GM12874 (cell line): ENCODE measurements at regions not wholly inside any gene's neighbourhood (a gene's known extent, or its start where the extent isn't known, plus 50 kb on each side); places are given as distances from the start of the nearest gene placed in this dataset.

Experiments used
- TF ChIP-seq, protein P1 (sequence below): IDR thresholded peaks from 2 replicates; pipeline ENCODE4 v1.5.1; 2011; ENCODE audit warnings: low read depth, mild to moderate bottlenecking, control low read depth, low read length, moderate library complexity; ENCODE audit not compliant: insufficient read depth

DNA sequence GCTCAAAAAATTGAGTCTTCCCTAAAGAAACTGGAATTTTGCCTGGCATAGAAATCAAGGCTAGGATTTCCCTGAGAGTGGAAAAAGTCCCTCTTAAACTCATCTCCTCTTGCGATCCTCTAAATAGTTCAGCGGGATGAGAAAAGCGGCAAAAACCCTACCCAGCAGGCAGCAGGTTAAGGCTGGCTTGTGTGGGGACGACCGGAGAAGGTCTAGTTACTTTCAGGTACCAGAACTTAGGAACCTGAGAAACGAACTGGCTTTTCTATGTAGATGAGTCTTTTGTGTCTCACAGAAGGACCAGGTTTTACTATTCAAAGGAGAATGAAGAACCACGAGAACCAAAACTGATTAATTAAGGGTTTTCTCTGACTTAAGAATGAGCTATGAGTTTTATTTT, 523.7 kb upstream of the TGFBR2 start:
- TF ChIP-seq, protein P1, sequence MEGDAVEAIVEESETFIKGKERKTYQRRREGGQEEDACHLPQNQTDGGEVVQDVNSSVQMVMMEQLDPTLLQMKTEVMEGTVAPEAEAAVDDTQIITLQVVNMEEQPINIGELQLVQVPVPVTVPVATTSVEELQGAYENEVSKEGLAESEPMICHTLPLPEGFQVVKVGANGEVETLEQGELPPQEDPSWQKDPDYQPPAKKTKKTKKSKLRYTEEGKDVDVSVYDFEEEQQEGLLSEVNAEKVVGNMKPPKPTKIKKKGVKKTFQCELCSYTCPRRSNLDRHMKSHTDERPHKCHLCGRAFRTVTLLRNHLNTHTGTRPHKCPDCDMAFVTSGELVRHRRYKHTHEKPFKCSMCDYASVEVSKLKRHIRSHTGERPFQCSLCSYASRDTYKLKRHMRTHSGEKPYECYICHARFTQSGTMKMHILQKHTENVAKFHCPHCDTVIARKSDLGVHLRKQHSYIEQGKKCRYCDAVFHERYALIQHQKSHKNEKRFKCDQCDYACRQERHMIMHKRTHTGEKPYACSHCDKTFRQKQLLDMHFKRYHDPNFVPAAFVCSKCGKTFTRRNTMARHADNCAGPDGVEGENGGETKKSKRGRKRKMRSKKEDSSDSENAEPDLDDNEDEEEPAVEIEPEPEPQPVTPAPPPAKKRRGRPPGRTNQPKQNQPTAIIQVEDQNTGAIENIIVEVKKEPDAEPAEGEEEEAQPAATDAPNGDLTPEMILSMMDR = no peak

DNA sequence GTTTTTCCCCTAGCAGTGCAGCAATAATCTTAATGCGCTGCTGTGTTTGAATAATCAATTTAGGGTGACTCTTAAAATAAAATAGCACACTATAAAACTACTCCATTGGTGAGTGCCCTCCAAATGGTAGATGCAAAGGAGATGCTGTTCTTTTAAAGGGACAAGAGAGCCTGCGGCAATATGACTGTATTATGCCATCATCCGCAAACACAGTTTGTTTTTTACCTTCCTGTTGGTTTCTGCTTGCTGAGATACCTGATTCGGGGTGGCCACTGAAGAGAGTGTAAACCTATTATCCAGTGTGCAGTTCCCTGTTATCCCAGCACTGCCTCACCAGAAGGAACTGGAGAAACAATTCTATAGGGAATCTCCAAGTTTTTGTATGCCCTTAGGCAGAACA, 523.1 kb upstream of the TGFBR2 start:
- TF ChIP-seq, protein P1 = no peak

DNA sequence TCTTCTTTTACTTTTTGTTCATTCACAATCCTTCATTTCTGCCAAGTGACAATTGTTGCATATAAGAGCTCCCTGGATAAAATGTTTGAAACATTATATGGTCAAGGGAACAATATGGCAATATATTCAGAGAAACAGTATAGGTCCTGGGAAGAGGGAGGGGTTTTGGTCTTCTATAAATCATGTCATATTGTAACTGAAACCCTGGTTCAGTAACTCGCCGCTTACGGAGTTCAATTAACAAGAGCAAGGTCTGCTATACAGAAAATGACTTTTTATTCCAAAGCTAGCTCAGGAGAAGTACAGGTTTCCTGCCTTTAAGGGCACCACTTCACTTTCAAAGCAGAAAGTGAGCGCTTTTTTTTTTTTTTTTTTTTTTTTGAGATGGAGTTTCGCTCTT, 522.1 kb upstream of the TGFBR2 start:
- TF ChIP-seq, protein P1 = no peak

DNA sequence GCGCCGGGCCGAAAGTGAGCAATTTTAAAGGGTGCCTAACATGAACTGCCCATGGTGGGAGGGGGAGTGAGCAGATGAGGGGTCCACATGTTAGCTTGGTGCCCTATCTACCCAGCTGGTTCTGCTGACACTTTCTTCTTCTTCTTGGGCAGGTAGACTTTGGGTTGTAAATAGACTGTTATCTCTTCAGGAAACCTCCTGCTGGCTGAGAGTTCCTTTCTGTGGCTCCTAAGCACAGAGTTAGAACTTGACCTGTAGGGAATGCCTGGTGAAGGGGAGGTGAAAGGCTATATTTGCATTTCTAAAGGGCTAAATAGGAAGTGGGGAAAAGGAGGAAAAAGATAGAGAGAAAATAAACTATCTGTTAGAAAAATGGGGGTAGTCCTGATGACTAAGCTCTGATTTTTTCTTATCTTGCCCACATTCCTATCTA, 521.4 kb upstream of the TGFBR2 start:
- TF ChIP-seq, protein P1 = no peak

DNA sequence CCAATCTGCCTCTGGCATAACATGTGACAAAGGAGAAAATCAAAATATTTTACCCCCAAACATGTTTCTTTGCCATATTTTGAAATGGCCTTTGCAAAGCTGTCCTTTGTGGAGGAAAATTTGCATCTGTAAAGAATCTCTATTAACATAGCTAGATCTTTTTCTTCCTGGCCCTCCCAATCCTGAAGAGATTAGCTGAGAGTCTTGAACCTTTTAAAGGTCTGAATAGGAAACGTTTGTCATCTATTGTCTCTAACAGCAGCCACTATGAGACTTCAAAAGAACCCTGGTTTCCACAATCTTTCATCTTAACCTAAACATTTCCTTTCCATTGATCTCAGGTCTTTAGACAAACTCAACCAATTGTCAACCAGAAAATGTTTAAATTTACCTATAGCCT, 520.9 kb upstream of the TGFBR2 start:
- TF ChIP-seq, protein P1 = no peak

DNA sequence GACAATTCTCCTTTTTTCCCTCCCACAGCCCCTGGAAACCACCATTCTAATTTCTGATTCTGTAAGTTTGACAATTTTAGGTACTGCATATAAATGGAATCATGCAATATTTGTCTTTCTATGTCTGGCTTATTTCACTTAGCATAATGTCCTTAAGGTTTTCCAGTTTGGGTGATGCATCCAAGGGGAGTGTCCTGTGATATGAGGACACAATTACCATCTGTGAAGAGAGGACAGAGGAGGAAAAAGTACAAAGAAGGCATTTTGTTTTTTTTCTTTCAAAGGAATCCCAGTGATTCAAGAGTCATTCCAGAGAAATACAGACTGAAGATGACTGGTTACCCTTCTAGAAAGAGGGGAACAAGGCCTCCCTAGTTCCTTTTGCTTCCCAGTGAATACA, 514.7 kb upstream of the TGFBR2 start:
- TF ChIP-seq, protein P1 = no peak

DNA sequence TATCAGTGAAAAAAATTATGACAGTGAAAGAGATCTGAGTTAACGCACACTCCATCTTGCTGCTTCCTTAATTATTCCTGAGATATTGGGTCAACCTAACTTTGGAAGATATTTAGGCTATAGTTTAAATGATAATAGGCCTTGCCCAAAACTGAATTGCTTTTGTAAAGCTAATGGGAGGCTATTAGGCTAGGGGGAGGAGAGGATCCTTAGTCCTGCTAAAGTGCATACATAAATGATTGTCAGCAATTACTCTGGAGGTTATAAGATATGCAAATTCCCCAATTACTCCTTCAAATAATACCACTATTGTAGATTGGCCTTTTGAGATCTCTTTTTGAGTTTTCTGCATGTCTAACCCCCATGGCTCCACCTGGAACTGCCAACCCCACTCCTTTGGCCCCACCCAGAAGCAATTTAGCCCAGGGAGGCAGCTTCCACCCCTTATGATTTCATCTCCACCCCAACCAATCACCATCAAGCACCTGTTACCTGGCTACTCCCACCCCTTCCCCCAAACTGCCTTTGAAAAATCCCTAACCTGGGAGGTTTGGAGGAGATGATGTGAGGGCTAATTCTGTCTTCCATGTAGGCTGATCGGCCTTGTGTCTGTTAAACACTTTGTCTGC, 509.3 kb upstream of the TGFBR2 start:
- TF ChIP-seq, protein P1 = no peak

DNA sequence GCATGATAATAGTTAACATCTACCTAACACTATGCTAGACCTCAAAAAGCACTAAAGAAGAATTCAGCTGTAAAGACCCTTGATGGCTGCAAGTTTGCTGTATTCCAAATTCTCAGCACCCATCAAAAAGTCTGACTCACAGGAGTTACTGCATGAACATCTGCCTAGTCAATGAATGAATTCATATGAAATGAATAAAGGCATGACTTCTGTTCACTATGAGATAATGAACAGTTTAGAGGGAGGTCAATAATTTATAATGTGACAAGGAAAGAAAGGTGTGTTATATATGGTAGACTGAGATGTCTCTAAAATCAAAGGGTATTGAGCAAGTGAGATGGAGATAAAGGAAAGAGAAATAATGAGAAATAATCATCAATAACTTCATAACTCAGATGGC, 508.2 kb upstream of the TGFBR2 start:
- TF ChIP-seq, protein P1 = no peak
